ENCODE measurements at regions not wholly inside any gene's neighbourhood (a gene's known extent, or its start where the extent isn't known, plus 50 kb on each side); places are given as distances from the start of the nearest gene placed in this dataset.

- H3K36me3 ChIP-seq (ENCODE audit: control insufficient read depth, insufficient read depth, low read length), result no peaks in the 10 kb centered on the region
Measured at GRCh38 chr14:53670701-53671100, 285.9 kb downstream of the BMP4 start.

More at GRCh38 chr14:53670701-53671100, 285.9 kb downstream of the BMP4 start:
- no peak overlapping the region for H3K4me2 ChIP-seq (ENCODE audit: insufficient read depth, low read length)
- H3K9ac ChIP-seq (ENCODE audit: insufficient read depth in 1 of 2, low read depth in 2 of 2, low read length in 2 of 2), result no peak overlapping the region
- no peaks in the 10 kb centered on the region for H3K27me3 ChIP-seq (ENCODE audit: control insufficient read depth in 2 of 2, insufficient read depth in 2 of 2, low read length in 2 of 2)
- TF ChIP-seq CCNT2 (IDR thresholded peaks at IDR 0.05; ENCODE audit: borderline replicate concordance, extremely low read depth, insufficient read length, low read depth, low read length) (no peak), SMARCE1 (IDR thresholded peaks at IDR 0.05) (no peak), PYGO2 (tag; IDR thresholded peaks at IDR 0.05) (no peak), LCOR (CRISPR knock-in tag; IDR thresholded peaks at IDR 0.05) (no peak), MAZ (CRISPR knock-in tag; conservative IDR thresholded peaks at IDR 0.05 in 1 of 2, IDR thresholded peaks at IDR 0.05 in 1 of 2) (no peak), SIX5 (IDR thresholded peaks at IDR 0.05; ENCODE audit: borderline replicate concordance in 1 of 2, insufficient read depth in 1 of 2, low read depth in 1 of 2, low read length in 2 of 2) (no peak), ZFPM2 (CRISPR knock-in tag; IDR thresholded peaks at IDR 0.05) (no peak), ZNF282 (CRISPR knock-in tag; IDR thresholded peaks at IDR 0.05) (no peak), SMAD1 (IDR thresholded peaks at IDR 0.05; ENCODE audit: low read depth, low read length, partially characterized antibody) (no peak), PML (IDR thresholded peaks at IDR 0.05; ENCODE audit: low read length) (no peak), MEF2D (tag; conservative IDR thresholded peaks at IDR 0.05; ENCODE audit: low read depth) (no peak)
- TF ChIP-seq, protein P1, sequence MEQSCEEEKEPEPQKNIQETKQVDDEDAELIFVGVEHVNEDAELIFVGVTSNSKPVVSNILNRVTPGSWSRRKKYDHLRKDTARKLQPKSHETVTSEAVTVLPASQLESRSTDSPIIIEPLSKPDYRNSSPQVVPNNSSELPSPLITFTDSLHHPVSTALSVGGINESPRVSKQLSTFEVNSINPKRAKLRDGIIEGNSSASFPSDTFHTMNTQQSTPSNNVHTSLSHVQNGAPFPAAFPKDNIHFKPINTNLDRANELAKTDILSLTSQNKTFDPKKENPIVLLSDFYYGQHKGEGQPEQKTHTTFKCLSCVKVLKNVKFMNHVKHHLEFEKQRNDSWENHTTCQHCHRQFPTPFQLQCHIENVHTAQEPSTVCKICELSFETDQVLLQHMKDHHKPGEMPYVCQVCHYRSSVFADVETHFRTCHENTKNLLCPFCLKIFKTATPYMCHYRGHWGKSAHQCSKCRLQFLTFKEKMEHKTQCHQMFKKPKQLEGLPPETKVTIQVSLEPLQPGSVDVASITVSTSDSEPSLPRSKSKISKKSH (CRISPR knock-in tag; IDR thresholded peaks at IDR 0.05), result no peak
- no peak overlapping the region for H3K27ac ChIP-seq (ENCODE audit: extremely low read depth, low read depth, low read length)
- DNase-seq (ENCODE audit: extremely low read depth in 1 of 4, low spot score in 3 of 4), result no peak
- intact Hi-C loops (cut with micrococcal nuclease) (no loop called here), in situ Hi-C loops (cut with MboI) (no loop called here)
- no TSS peak for BruUV-seq (replicated peaks)
- H3K9me1 ChIP-seq (ENCODE audit: control insufficient read depth, insufficient read depth, low read length), result no peaks in the 10 kb centered on the region
- no peaks in the 10 kb centered on the region for H4K20me1 ChIP-seq (replicated peaks; ENCODE audit: control insufficient read depth, insufficient read depth, low read length)
- CTCF ChIA-PET (ENCODE audit: low intra/inter-chr PET ratio), result no interaction called here
- H3K4me3 ChIP-seq, result no peak overlapping the region
- H2AFZ ChIP-seq (ENCODE audit: low read depth, low read length), result no peak overlapping the region
- FAIRE-seq, result no peak
- H3K9me3 ChIP-seq (replicated peaks; ENCODE audit: control insufficient read depth, insufficient read depth, low read depth, low read length), result no peaks in the 10 kb centered on the region; the same call in 1 of the 2 replicates
- H3K4me1 ChIP-seq (replicated peaks in 1 of 2; ENCODE audit: control insufficient read depth in 2 of 2, insufficient read depth in 2 of 2, low read length in 2 of 2), result no peaks in the 10 kb centered on the region
- no peak for ATAC-seq
- POLR2A ChIA-PET, result no interaction called here
- H3K79me2 ChIP-seq (ENCODE audit: control insufficient read depth, insufficient read depth, low read length), result no peaks in the 10 kb centered on the region
